Testis (tissue), 2 donors: ENCODE measurements at regions not wholly inside any gene's neighbourhood (a gene's known extent, or its start where the extent isn't known, plus 50 kb on each side); places are given as distances from the start of the nearest gene placed in this dataset.

Experiments
- CTCF ChIP-seq, 3 experiments: fragments of 450-650 bp in 2 of 3; fragments of 200-600 bp in 1 of 3; sonication (generic) in 1 of 3; IDR thresholded peaks; one replicate each; pipeline ENCODE4 v1.5.1; 2016 to 2019; ENCODE audit warnings: antibody characterized with exemption in 3 of 3, mild to moderate bottlenecking in 2 of 3, moderate library complexity in 1 of 3
- POLR2A ChIP-seq: fragments of 450-650 bp; IDR thresholded peaks from one replicate; pipeline ENCODE4 v1.6.1; 2017; ENCODE audit warnings: antibody characterized with exemption, mild to moderate bottlenecking, moderate library complexity

GRCh38 chr14:39880965-39881364, 448.7 kb upstream of the FBXO33 start:
- TF ChIP-seq CTCF (IDR thresholded peaks at IDR 0.05) (no peak), POLR2A (no peak)
